ENCODE measurements at regions not wholly inside any gene's neighbourhood (a gene's known extent, or its start where the extent isn't known, plus 50 kb on each side); places are given as distances from the start of the nearest gene placed in this dataset.
"Not testable (repeated sequence)": the region's sequence is repeated elsewhere in the genome, so short reads cannot be mapped to it uniquely, and the experiment has no call there.

DNA sequence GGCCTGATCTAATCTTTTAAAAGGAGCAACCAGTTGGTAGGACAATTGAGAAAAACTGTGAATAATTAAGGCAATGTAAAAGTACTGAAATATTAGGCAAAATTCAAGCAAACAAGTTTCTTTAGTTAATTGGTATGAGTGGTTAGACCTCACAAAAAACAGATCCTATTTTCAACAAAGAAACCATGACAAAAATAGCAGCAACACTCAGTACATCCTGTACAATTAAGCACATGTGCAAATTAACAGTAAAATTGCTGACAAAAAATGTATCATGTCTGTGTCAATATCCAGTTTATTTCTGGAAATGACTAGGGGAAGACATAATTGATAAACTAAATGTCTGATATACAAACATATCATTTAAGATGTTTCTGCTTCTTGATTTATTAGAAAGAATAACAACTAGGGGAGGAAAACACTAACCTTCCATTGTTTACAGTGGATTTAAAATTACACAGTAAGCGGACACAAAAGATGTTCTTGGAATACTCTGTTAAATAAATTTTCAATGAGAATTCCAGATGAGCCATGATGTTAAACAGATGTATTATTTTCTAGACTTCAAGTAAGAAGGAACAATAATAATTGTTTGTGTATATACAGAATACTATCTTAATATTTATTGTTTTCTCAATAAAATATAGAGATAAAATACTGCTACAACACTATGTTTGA, 638.9 kb downstream of the SPRY1 start:
- DNase-seq (ENCODE audit: low read depth) = no peak

DNA sequence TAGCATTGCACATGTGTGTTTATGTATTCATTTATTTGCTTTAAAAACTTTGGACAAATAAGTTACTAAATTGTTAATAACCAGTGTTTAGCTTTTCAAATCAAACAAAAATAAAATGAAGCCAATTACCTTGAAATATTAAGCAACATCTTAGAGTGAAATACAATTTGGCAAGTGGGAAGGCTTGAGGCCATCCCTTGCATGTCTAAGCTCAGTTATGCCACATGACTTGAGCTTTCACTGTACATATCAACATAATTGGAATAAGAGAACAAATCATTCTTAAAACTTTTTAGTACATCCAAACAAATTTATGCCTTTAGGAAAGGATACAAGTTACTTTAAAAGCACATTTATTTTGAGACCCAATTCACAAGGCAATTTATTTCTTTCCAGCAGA, 640.6 kb downstream of the SPRY1 start:
- no peak for DNase-seq (ENCODE audit: low read depth)

DNA sequence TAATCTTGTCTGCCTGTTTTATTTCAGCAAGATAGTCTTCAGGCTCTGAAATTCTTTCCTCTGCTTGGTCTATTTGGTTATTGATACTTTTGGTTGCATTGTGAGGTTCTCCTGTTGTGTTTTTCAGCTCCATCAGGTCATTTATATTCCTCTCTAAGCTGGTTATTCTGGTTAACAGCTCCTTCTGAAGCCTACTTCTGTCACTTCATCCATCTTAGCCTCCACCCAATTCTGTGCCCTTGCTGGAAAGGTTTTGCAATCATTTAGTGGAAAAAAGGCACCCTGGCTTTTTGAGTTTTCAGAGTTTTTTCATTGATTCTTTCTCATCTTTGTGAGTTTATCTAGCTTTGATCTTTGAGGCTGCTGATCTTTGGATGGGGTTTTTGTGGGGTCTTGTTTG, 647.7 kb downstream of the SPRY1 start:
- no peak for DNase-seq (ENCODE audit: low read depth)

DNA sequence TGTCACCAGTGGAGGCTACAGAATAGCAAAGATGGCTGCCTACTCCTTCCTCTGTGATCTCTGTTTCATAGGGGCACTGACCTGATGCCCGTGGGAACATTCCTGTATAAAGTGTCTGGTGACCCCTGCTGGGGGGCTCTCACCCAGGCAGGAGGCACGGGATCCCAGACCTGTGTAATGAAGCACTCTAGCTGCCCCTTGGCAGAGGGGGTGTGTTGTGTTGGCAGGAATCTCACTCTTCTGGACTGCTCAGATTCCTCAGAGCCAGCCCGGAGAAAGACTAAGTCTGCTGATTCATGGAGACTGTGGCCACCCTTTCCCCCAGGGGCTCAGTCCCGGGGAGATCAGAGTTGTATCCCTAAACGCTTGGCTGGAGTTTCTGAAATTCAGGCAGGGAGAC, 648.3 kb downstream of the SPRY1 start:
- no peak for DNase-seq (ENCODE audit: low read depth)

DNA sequence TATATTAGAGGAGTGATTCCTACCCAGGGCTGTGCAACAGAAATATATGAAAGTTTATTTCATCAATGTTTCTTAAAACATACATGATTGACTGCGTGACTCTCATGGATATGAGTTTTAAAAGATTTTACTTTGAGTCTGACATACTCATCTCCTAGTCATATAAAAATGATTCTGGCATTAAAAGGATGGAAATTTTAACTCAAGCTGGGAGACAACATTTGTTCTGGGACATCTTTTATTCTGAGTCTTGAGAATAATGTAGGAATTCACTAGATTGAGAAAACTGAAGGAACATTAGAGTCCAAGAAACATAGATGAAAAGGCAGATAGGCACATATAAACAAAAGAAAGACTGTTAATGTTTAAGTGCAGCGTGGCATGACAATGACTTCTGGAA, 649.6 kb downstream of the SPRY1 start:
- DNase-seq (ENCODE audit: low read depth) = no peak

DNA sequence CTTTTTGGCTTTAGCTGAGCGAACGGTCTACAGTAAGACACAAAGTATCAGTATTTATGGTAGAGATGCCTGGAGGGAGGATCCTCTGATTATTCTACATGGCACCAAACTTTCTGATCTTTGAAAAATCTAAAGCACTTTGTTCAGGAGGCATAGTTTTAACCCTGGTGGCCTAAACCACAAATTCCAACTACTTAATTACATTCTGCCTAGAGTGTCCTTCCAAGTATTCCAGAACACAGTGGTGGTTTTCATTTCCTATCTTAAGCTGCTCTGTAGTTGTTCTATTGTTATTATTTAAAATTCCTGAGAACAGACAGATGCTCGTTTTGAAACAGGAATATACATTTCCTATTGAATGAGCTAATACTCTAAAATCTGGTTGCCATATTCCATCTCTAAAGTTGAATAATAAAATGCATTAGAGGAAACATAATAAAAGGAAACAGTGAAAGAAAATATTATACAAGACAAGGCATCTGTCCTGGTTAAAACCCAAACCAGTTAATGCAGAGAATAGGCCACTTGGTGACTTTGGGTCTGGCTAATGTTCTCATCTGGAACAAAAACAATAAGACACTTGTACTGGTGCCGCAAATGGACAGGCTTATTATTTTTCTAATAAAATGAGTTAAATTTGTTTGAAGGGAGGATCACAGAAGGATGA, 657.4 kb downstream of the SPRY1 start:
- DNase-seq (ENCODE audit: low read depth) = peak; percentile 65

DNA sequence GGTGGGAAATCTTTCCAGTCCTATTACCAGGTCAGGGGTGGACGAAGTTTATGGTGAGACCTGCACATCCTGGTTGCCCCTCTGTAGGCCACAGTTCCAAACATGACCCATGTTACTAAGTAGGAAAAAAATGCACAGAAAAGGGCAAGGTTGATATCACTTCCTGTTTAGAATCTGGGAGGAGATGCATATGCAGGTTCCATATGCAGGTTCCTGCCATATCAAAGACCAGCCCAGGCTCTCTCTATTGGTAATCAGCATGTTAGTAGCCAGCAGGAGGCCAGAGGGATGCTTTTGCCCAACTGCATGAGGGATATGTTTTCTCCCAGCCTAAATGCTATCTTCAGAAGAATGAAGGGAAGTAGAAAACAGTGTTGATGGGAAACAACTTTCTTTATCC, 657.2 kb downstream of the ANKRD50 start:
- no peak for DNase-seq (ENCODE audit: low read depth)

DNA sequence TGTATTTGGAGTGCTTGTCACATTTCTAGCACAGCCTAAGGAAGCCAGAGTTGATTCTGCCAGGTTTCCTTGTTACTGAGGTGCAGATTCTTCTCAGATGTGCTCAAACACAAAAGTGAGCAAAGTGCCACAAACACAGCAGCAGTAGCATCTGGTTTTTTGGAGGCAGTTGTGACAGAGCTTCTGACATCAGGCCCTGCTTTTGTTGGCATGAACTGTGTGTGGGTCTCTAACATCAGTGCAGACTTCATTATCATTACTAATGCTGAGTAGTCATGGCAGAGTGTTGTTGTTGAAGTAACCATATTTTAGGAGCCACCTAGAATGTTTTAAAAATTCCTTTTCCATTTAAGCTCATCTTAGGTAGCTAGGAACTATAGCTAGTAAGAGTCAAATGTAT, 656.6 kb downstream of the ANKRD50 start:
- no peak for DNase-seq (ENCODE audit: low read depth)

DNA sequence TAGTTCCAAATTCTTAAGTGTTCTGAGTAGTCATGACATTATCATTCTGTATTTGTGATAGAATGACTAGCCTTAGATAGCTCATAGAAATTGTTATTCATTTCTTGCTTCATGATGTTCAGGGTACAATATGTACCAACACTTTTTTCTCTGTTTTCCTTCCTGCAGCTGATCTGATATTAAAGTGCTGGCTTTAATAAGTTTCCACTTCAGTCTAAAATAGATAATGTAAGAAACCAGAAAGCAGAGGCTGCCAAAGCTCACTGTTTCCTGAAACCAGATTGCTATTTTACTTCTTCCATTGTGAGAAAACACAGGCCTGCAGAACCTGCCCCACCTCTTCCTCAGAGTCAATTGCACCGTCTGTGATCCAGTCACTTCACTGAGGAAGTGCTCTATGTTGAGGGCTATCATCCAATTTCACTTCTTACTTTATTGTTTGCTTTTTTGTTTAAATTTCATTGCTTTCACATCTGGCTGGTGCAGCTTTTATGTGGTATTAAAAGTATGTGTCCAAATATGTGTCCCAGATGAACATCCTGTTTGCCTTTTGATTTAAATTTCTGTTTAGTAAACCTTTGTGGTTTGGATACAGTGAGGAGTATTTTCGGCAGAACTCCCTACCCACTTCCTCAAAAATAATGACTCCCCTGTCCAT, 652.1 kb downstream of the ANKRD50 start:
- DNase-seq (ENCODE audit: low read depth) = peak; percentile 86

DNA sequence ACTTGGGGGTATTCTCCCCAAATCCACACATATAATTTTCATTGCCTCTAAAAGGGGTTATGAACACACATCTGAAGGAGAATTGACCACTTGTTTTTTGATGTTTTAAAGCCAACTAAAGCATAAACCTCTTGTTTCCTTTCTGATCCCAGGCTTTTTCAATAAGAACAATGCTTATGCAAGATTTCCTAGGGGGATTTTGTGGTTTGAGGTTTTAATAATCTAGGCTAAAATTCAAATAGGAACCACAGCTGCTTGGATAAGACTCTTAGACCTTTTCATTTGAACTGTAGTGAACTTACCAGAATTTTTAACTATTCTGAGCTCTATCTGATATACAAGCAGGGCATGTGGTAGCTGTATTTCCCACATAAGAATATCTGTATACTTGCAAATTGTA, 651.1 kb downstream of the ANKRD50 start:
- peak; percentile 97 for DNase-seq (ENCODE audit: low read depth)

DNA sequence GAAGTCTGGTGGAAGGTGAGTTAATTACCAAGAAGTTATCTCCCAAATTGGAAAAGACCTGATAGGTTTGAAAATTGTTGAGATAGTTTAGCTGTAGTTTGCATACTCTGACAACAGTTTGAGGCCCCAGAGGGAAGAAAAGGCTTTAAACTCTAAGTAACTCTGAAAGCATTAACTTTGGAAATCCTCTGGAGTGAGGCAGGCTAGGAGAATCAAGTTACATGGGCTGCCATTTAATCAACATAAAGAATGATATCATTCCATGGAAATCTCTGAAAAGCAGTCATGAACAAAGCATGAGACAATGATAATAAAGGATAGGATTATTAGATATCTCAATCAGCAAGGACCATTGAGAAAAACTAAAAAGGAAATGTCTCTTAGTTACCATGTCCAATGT, 647.1 kb downstream of the ANKRD50 start:
- DNase-seq (ENCODE audit: low read depth) = no peak

DNA sequence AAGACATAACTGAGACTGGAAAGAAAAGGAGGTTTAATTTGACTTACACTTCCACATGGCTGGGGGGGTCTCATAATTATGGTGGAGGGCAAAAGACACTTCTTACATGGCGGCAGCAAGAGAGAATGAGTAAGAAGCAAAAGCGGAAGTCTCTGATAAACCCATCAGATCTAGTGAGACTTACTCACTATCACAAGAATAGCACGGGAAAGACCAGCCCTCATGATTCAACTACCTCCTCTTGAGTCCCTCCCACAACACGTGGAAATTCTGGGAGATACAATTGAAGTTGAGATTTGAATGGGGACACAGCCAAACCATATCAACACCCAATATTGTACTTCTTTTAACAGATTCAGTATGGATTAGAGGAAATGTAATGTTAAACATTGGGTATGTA, 646.6 kb downstream of the ANKRD50 start:
- no peak for DNase-seq (ENCODE audit: low read depth)

DNA sequence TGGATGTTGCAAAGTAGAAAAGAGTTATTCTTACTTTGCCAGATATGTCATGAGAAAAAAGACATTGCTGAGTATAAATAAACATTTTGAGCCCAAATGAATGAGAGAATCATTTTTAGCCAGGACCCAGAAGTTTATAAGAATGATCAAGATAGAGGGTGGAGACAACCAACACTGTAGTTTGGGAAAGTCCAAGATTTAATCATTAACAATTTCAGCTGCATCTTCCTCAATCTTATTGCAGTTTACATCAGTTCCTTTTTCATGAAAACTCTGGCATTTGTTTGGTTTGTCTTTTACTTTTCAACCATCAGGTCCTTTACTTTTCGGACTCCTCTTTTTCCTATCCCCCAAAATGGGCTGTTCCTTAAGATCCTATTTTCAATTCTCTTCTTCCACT, 645.9 kb downstream of the ANKRD50 start:
- no peak for DNase-seq (ENCODE audit: low read depth)

DNA sequence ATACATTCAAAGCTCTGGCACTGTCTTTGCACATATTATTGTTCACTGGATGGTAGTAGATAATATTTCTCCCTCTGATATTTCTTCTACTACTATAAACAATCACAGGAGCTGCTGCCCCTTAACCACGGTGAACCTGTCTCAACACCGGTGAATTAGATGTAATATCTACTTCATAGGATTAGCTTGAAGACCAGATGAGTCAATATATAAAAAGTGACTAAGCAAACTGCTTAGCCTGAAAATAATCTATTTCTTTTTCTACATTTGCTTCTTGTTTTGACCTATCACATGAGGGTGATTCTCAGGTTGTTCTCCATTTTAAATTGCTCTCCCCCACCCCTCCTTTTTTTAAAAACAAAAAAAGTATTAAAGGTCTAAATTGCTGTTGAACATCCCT, 645.5 kb downstream of the ANKRD50 start:
- DNase-seq (ENCODE audit: low read depth) = peak; percentile 53

DNA sequence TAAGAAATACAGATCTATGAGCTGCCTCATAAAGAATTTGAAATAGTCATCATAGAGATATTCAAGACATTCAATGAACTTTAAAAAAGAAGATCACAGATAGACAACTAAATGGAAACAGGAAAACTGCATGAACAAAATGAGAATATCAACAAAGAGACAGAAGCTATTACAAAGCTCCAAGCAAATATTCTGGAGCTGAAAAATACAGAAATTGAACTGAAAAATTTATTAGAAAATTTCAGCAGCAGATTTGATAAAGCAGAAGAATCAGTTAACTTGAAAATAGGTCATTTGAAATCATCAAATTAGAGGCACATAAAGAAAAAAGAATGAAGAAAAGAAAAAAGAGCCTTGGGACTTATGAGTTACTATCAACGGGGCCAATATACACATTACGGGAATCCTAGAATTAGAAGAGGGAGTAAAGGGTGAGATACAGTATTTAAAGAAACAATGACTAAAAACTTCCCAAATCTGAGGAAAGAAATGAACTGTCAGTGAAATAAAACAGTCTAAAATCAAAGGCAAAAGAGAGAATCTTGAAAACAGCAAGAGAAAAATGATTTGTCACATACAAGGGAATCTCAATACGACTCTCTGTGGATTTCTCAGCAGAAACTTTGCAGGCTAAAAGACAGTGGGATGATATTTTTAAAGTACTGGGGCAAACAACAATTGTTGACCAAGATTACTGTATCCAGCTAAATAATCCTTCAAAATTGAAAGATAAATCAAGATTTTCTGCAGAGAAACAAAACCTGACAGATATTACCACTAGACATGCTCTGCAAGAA, 641.6 kb downstream of the ANKRD50 start:
- no peak for DNase-seq (ENCODE audit: low read depth)

DNA sequence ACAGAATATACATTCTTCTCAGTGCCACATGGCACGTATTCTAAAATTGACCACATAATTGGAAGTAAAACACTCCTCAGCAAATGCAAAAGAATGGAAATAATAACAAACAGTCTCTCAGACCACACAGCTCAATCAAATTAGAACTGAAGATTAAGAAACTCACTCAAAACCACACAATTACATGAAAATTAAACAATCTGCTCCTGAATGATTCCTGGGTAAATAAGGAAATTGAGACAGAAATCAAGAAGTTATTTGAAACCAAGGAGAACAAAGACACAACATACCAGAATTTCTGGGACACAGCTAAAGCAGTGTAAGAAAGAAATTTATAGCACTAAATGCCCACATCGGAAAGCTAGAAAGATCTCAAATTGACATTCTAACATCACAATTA, 637.3 kb downstream of the ANKRD50 start:
- DNase-seq (ENCODE audit: low read depth) = not testable (repeated sequence)

DNA sequence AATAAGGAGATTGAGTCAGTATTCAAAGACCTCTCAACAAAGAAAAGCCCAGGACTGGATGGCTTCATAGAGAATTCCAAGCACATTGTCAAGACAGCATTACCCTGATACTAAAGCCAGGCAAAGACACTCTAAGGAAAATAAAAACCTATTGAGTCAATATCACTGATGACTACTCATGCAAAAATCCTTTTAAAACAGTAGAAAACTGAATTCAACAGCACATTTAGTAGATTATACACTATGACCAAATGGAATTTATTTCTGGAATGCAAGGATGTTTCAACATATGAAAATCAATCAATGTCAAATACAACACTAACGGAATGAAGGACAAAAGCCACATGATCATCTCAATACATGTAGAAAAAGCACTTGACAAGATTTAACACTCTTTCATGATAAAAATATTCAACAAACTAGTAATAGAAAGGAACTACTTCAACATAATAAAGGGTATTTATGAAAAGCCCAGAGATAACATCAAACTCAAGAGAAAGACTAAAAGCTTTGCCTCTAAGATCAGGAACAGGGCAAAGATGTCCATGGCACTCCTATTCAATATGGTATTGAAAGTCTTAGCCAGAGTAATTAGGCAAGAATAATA, 633.3 kb downstream of the ANKRD50 start:
- DNase-seq (ENCODE audit: low read depth) = peak; percentile 58

DNA sequence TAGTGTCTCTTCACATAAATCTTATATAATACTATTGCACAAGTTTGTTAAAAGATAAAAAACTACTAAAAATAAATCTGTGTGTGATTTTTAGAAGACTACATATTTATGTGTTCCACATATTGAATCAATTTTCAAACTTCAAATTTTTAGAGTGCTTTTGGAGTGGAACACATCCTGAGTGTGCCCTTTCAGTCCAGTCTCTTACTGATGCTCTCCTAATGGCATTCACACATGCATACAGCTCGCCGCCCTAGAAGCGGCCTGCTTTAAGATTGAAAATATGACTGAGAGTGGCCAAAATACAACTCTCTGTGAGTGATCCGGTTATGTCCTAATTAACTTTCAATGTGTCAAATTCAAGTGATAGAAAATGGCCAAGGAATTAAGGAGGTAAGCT, 628.8 kb downstream of the ANKRD50 start:
- DNase-seq (ENCODE audit: low read depth) = no peak

DNA sequence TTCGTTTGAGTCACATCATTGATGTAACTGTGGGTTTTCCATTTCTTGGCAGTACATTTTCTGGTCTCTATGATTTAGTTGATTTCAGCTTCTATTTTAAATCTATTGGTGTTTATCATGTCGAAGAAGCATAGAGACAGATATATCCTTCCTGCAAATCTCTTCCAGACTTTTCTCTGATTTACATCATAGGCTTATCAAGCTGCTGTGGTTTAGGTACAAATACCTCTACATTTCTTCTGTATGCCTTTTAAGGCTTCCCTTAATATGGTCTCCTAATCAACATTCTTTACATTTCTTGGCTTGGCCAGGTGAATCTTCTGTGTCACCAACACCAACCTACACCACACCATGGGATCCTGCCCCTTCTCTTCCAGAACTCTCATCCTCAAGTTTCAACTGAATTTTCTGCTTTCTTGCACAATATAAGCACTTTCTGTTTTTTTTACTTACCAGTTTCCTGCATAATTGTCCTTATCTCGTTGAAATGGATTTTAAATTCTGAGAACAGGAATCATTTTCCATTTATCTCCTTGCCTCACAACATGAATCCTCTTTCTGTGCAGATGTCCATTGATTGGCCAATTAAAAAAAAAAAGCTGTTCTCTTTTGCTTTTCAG, 626.9 kb downstream of the ANKRD50 start:
- no peak for DNase-seq (ENCODE audit: low read depth)

DNA sequence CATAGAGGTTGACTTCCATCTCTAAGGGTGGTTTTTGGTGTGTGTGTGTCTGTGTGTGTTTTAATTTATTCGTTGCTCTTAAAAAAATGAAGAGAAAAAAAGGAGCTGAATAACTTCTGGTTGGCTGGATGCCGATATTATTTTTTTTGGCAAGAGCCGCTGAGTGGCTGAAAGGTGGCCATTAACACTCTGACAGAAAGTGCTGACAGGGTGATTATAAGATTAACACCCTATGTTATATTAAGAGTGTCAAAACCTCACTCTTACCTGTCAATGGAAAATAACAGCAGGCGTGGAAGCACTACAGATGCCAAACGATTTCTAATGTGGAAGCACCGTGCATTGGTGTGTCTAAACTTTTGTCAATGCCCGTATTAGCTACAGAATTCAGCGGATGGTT, 622.5 kb downstream of the ANKRD50 start:
- DNase-seq (ENCODE audit: low read depth) = no peak

DNA sequence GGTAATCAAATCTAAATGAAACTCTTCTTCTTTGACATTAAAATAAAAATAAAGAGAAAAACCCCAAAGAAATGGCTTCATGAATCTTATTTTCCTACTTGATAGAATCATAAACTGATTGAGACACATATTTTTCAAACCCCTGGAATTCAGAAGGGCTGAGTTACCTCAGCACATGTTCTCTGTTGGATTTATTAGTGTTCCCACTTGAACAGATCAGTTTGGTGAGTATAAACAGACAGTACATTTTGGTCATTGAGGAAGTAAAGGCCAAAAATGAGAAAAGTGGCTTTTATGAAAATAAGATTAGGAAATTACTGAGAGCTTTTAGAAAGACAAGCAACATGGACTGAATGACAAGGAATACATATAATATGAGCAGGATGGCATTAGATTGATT, 620.4 kb downstream of the ANKRD50 start:
- peak; percentile 28 for DNase-seq (ENCODE audit: low read depth)
